Esophagus muscularis mucosa (tissue), 4 donors: ENCODE measurements at regions not wholly inside any gene's neighbourhood (a gene's known extent, or its start where the extent isn't known, plus 50 kb on each side); places are given as distances from the start of the nearest gene placed in this dataset.

ENCODE experiments used
- EP300 ChIP-seq: sonication (generic); formaldehyde crosslinking; IDR thresholded peaks from one replicate; pipeline ENCODE4 v1.6.1; 2017; ENCODE audit warnings: antibody characterized with exemption
- POLR2A ChIP-seq: fragments of 450-650 bp; IDR thresholded peaks from one replicate; pipeline ENCODE4 v1.6.1; 2017; ENCODE audit warnings: antibody characterized with exemption, moderate library complexity, mild to moderate bottlenecking, low read depth
- POLR2AphosphoS5 ChIP-seq, 2 donors: sonication (generic); formaldehyde crosslinking; IDR thresholded peaks; one replicate each; pipeline ENCODE4 v1.6.1; 2017; ENCODE audit warnings: antibody characterized with exemption in 2 of 2
- TF ChIP-seq, protein P1 (sequence below), 3 experiments: fragments of 200-600 bp in 2 of 3; fragments of 450-650 bp in 1 of 3; sonication (generic) in 2 of 3; IDR thresholded peaks; one replicate each; pipeline ENCODE4 v1.5.1; 2017 to 2019; ENCODE audit warnings: antibody characterized with exemption in 3 of 3, mild to moderate bottlenecking in 2 of 3, moderate library complexity in 1 of 3

DNA sequence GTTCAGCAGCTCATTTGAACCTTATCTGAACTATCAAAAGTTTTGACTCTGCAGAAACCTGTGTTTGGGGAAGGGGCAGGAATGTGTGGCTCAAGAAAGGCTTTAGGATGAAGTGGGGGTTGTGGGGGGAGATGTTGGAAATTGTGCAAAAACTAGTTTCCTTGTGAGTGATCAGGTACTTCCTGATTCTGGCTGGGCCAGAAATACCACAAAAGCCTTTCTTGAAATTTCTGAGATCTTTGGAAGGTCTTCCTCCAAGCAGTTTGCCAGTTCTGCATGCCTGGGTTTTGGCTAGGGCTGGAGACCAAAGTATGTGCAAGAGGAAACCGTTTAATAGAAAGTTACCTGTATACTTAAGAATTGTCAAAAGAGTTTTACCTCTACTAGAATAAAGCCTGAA, 116.6 kb downstream of the BMP2 start:
- TF ChIP-seq, protein P1, sequence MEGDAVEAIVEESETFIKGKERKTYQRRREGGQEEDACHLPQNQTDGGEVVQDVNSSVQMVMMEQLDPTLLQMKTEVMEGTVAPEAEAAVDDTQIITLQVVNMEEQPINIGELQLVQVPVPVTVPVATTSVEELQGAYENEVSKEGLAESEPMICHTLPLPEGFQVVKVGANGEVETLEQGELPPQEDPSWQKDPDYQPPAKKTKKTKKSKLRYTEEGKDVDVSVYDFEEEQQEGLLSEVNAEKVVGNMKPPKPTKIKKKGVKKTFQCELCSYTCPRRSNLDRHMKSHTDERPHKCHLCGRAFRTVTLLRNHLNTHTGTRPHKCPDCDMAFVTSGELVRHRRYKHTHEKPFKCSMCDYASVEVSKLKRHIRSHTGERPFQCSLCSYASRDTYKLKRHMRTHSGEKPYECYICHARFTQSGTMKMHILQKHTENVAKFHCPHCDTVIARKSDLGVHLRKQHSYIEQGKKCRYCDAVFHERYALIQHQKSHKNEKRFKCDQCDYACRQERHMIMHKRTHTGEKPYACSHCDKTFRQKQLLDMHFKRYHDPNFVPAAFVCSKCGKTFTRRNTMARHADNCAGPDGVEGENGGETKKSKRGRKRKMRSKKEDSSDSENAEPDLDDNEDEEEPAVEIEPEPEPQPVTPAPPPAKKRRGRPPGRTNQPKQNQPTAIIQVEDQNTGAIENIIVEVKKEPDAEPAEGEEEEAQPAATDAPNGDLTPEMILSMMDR (IDR thresholded peaks at IDR 0.05): no peak
- TF ChIP-seq POLR2AphosphoS5 (IDR thresholded peaks at IDR 0.05) (no peak), EP300 (no peak), POLR2A (no peak)
